Fibroblast of mammary gland (primary cell): ENCODE measurements at regions not wholly inside any gene's neighbourhood (a gene's known extent, or its start where the extent isn't known, plus 50 kb on each side); places are given as distances from the start of the nearest gene placed in this dataset.

Experiments
- DNase-seq: peaks from one replicate; pipeline ENCODE4 v3.0.0-alpha.2; 2010; ENCODE audit warnings: low read depth
- H3K4me3 ChIP-seq: 2 replicates; pipeline ENCODE4 v1.5.1; 2011; ENCODE audit warnings: low read depth, mild to moderate bottlenecking, low read length, moderate library complexity; ENCODE audit not compliant: control insufficient read depth
- TF ChIP-seq, protein P1 (sequence below): conservative IDR thresholded peaks from 2 replicates; pipeline ENCODE4 v1.5.1; 2011; ENCODE audit warnings: low read depth, low read length, inconsistent platforms; ENCODE audit not compliant: control insufficient read depth, insufficient read depth

DNA sequence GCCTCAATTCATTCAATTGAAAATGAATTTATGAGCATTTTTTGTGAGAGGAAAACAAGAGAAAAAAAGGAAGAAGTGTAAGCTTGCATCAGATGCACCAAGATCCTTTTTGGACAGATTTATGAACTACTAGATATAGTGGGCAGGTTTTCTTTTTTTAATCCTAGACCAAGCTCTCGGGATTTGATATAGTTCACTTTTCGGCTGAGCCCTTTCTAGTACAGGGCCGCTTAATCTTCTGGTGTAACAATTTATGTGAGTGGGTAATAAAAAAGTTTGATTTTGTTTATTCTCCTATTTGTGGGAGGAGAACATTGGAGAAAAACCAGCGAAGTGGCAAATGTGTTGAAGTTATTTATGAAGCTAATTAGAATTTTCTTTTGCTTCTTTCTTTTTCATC, 538.0 kb downstream of the UTRN start:
- no peak for DNase-seq
- TF ChIP-seq, protein P1, sequence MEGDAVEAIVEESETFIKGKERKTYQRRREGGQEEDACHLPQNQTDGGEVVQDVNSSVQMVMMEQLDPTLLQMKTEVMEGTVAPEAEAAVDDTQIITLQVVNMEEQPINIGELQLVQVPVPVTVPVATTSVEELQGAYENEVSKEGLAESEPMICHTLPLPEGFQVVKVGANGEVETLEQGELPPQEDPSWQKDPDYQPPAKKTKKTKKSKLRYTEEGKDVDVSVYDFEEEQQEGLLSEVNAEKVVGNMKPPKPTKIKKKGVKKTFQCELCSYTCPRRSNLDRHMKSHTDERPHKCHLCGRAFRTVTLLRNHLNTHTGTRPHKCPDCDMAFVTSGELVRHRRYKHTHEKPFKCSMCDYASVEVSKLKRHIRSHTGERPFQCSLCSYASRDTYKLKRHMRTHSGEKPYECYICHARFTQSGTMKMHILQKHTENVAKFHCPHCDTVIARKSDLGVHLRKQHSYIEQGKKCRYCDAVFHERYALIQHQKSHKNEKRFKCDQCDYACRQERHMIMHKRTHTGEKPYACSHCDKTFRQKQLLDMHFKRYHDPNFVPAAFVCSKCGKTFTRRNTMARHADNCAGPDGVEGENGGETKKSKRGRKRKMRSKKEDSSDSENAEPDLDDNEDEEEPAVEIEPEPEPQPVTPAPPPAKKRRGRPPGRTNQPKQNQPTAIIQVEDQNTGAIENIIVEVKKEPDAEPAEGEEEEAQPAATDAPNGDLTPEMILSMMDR = no peak
- H3K4me3 ChIP-seq = no peak overlapping the region

- TF ChIP-seq, protein P1 = no peak
- H3K4me3 ChIP-seq = no peak overlapping the region
- DNase-seq = no peak
Observed at GRCh38 chr6:144824018-144824417, 538.9 kb downstream of the UTRN start.

DNA sequence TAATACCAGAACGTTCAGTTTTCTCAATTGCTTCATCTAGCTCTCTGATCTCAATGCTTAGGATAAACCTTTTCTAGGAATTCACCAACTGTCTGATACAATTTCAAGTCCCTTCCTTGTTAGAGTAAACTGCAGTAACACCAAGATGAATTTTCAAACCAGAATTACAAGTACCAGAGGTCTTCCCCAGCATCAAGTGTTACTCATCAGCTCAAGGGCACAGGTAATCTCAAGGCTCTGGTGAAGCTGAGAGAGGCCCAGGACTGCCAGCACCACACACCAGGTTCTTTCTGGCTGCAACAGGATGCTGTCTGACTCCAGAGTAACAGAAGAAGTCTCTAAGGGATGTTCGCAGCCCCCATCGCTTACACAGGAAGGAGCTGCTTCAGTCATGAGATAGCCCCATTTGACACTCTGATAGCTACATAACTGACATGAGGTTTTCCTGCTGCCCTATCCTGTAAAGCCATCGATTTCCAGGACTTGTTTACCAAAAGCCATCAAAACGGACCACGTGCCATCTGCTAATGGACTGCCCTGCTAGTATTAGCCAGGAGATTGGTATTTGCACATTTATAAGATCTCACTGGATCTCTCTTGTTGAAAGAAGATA, 549.4 kb downstream of the UTRN start:
- TF ChIP-seq, protein P1 = no peak
- no peak for DNase-seq
- no peak overlapping the region for H3K4me3 ChIP-seq

- no peak overlapping the region for H3K4me3 ChIP-seq
- DNase-seq = no peak
- TF ChIP-seq, protein P1 = no peak
Observed at GRCh38 chr6:144835322-144835973, 550.3 kb downstream of the UTRN start.

GRCh38 chr6:144840619-144841018, 555.5 kb downstream of the UTRN start:
- no peak for DNase-seq
- H3K4me3 ChIP-seq = no peak overlapping the region
- TF ChIP-seq, protein P1 = no peak

GRCh38 chr6:144843701-144844100, 558.6 kb downstream of the UTRN start:
- no peak overlapping the region for H3K4me3 ChIP-seq
- no peak for DNase-seq
- TF ChIP-seq, protein P1 = no peak
